A673 (cell line): ENCODE measurements at regions not wholly inside any gene's neighbourhood (a gene's known extent, or its start where the extent isn't known, plus 50 kb on each side); places are given as distances from the start of the nearest gene placed in this dataset.

Source experiments
- BruUV-seq: library from RNA; stranded (reverse); fragments of 400-500 nt; replicated peaks from 2 replicates; lab custom pipeline; 2021; lab: Mats Ljungman, UMichigan
- CTCF ChIA-PET: fragments of 300-600 bp; sonication (Branson Sonifier 250); formaldehyde crosslinking; loops from one replicate; lab custom pipeline; 2022; ENCODE audit warnings: antibody characterized with exemption; lab: Charles Lee
- POLR2A ChIA-PET: fragments of 300-600 bp; sonication (Branson Sonifier 250); formaldehyde crosslinking; loops from one replicate; lab custom pipeline; 2022; ENCODE audit warnings: antibody characterized with exemption; ENCODE audit not compliant: low non-redundant PET; lab: Charles Lee
- DNase-seq: peaks from one replicate; pipeline ENCODE4 v3.0.0-alpha.2; 2015; ENCODE audit warnings: low spot score
- H3K27ac ChIP-seq: fragments of 200-600 bp; sonication (generic); 2 replicates; pipeline ENCODE4 v1.5.1; 2016; ENCODE audit warnings: mixed run types, low read depth, mild to moderate bottlenecking, mixed read lengths, antibody characterized with exemption, low read length; ENCODE audit not compliant: poor library complexity, severe bottlenecking
- H3K27me3 ChIP-seq: fragments of 200-600 bp; sonication (generic); replicated peaks from 2 replicates; pipeline ENCODE4 v1.6.1; 2017; ENCODE audit warnings: mixed run types, low read depth, mild to moderate bottlenecking, mixed read lengths, antibody characterized with exemption, low read length; ENCODE audit not compliant: insufficient read depth, poor library complexity
- H3K36me3 ChIP-seq: fragments of 200-600 bp; sonication (generic); 2 replicates; pipeline ENCODE4 v1.6.1; 2016; ENCODE audit warnings: mixed run types, mild to moderate bottlenecking, mixed read lengths, antibody characterized with exemption, low read length; ENCODE audit not compliant: insufficient read depth, poor library complexity, severe bottlenecking
- H3K4me1 ChIP-seq: fragments of 200-600 bp; sonication (generic); 2 replicates; pipeline ENCODE4 v1.6.1; 2017; ENCODE audit warnings: mixed run types, mild to moderate bottlenecking, mixed read lengths, antibody characterized with exemption, low read length; ENCODE audit not compliant: insufficient read depth, poor library complexity, severe bottlenecking
- H3K4me3 ChIP-seq: fragments of 200-600 bp; sonication (generic); 2 replicates; pipeline ENCODE4 v1.5.1; 2016; ENCODE audit warnings: low read depth, mixed run types, mild to moderate bottlenecking, mixed read lengths, low read length; ENCODE audit not compliant: poor library complexity, severe bottlenecking
- H3K9me3 ChIP-seq: fragments of 200-600 bp; sonication (generic); 2 replicates; pipeline ENCODE4 v1.6.1; 2016; ENCODE audit warnings: mixed run types, low read depth, mild to moderate bottlenecking, mixed read lengths, antibody characterized with exemption, low read length; ENCODE audit not compliant: poor library complexity, severe bottlenecking
- EZH2 ChIP-seq: fragments of 200-600 bp; sonication (generic); IDR thresholded peaks from 2 replicates; pipeline ENCODE4 v1.6.1; 2017; ENCODE audit warnings: borderline replicate concordance, low read depth, mild to moderate bottlenecking, mixed read lengths, antibody characterized with exemption, low read length; ENCODE audit not compliant: poor library complexity, severe bottlenecking
- intact Hi-C: fragments of 100-400 bp; cut with micrococcal nuclease; formaldehyde crosslinking; loops from one replicate; pipeline ENCODE4 v1.10.0; 2022; ENCODE audit not compliant: unreplicated experiment
- TF ChIP-seq, protein P1 (sequence below): fragments of 300-800, 200-600 bp; sonication (generic); conservative IDR thresholded peaks from 2 replicates; pipeline ENCODE4 v1.5.1; 2017; ENCODE audit warnings: low read depth, mild to moderate bottlenecking, antibody characterized with exemption, low read length, moderate library complexity, mixed read lengths

DNA sequence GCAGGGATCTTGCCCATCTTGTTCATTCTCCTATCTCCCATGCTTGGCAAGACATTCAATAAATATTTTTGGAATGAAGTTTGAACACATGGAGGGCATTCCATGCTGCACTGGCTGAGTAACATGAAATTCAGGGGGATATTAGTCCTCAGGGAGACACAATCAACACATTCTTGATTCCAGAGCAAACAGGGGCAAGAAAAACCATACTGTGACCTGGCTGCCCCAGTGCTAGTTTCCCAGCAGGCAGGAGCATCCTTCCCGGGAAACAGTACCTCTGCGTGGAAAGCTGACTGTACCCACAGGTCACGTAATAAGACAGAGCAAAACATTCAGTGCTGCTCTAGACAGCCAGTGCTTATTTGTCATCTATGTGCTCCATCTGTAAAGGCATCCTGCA, 66.3 kb upstream of the SPOCK1 start:
- TF ChIP-seq, protein P1, sequence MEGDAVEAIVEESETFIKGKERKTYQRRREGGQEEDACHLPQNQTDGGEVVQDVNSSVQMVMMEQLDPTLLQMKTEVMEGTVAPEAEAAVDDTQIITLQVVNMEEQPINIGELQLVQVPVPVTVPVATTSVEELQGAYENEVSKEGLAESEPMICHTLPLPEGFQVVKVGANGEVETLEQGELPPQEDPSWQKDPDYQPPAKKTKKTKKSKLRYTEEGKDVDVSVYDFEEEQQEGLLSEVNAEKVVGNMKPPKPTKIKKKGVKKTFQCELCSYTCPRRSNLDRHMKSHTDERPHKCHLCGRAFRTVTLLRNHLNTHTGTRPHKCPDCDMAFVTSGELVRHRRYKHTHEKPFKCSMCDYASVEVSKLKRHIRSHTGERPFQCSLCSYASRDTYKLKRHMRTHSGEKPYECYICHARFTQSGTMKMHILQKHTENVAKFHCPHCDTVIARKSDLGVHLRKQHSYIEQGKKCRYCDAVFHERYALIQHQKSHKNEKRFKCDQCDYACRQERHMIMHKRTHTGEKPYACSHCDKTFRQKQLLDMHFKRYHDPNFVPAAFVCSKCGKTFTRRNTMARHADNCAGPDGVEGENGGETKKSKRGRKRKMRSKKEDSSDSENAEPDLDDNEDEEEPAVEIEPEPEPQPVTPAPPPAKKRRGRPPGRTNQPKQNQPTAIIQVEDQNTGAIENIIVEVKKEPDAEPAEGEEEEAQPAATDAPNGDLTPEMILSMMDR: no peak
- no peak for TF ChIP-seq EZH2
- intact Hi-C loops: no loop called here
- Histone ChIP-seq H3K27ac (peak overlapping the region; percentile 95), H3K4me1 (peaks cover 64% of the 10 kb centered on the region), H3K9me3 (no peaks in the 10 kb centered on the region), H3K36me3 (no peaks in the 10 kb centered on the region), H3K27me3 (no peaks in the 10 kb centered on the region), H3K4me3 (no peak overlapping the region)
- BruUV-seq: no TSS peak
- ChIA-PET POLR2A (no interaction called here), CTCF (no interaction called here)
- no peak for DNase-seq

DNA sequence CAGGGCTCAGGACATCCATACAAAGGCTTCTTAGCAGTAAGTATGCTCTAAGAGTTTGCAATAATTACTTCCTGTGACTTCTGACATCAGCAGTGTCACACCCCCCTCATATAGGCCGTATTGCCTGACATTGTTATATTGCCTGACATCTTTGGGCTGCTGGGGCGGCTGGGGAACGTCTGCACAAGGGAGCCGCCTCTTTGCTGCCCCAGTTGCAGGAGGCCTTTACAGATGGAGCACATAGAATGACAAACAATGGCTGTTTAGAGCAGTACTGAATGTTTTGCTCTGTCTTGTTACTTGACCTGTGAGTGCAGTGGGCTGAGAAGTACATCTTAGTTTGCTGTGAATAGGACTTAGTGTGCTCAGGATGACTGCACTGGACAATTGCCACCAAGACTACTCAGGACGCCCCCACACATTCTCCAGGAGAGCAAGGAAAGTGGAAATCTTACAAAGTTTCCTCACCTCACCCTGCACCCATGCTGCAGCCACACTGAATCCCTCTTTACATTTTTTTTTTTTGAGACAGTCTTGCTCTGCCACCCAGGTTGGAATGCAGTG, 65.4 kb upstream of the SPOCK1 start:
- Histone ChIP-seq H3K9me3 (no peaks in the 10 kb centered on the region), H3K36me3 (no peaks in the 10 kb centered on the region), H3K4me1 (peaks cover 64% of the 10 kb centered on the region), H3K4me3 (no peak overlapping the region), H3K27me3 (no peaks in the 10 kb centered on the region), H3K27ac (peak overlapping the region; percentile 95)
- intact Hi-C loops: no loop called here
- ChIA-PET POLR2A (no interaction called here), CTCF (no interaction called here)
- no TSS peak for BruUV-seq
- peak; percentile 86 for DNase-seq
- TF ChIP-seq EZH2: no peak
- TF ChIP-seq, protein P1: no peak

DNA sequence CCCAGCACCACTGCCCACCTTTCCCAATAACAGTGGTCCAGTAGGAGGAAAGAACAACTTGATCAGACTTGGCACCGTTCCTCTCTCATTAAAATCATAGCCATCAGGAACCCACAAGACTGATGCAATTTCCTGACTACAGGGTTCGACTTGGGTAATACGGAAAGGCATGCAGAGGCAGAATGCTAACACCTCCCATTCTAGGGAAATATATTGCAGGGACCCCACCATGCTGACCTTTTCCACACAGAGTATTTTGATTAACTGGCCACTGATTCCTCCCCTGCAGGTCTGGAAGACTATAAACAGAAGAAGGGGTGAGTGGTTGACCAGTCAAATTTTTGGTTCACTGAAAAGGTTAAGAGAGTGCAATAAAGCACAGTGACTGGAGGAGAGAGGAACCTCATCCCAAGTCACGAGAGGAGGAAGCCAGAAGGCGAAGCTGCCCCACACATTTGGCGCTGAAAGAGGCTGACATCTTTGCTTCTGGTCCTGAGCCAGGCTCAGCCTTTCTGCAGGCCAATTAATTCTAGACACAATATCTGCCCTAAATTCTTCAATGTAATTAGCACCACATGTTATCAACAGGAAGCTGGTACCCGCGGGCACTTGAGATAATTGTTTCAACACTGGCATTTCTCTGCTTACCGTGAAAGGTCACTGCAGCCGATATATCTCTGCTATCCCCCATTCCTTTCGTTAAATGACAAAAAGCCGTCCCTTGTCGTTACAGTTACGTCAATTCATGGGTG, 64.7 kb upstream of the SPOCK1 start:
- Histone ChIP-seq H3K27me3 (no peaks in the 10 kb centered on the region), H3K27ac (peak overlapping the region; percentile 95), H3K36me3 (no peaks in the 10 kb centered on the region), H3K4me3 (peak overlapping the region; percentile 5), H3K9me3 (no peaks in the 10 kb centered on the region), H3K4me1 (peaks cover 64% of the 10 kb centered on the region)
- intact Hi-C loops: no loop called here
- POLR2A ChIA-PET: no interaction called here
- no TSS peak for BruUV-seq
- TF ChIP-seq, protein P1: no peak
- TF ChIP-seq EZH2: no peak
- peak; percentile 97 for DNase-seq
- CTCF ChIA-PET: no interaction called here
